ENCODE measurements at regions not wholly inside any gene's neighbourhood (a gene's known extent, or its start where the extent isn't known, plus 50 kb on each side); places are given as distances from the start of the nearest gene placed in this dataset.
A peak's percentile ranks its signal among the peaks of the same experiment; 100 is the strongest.

DNA sequence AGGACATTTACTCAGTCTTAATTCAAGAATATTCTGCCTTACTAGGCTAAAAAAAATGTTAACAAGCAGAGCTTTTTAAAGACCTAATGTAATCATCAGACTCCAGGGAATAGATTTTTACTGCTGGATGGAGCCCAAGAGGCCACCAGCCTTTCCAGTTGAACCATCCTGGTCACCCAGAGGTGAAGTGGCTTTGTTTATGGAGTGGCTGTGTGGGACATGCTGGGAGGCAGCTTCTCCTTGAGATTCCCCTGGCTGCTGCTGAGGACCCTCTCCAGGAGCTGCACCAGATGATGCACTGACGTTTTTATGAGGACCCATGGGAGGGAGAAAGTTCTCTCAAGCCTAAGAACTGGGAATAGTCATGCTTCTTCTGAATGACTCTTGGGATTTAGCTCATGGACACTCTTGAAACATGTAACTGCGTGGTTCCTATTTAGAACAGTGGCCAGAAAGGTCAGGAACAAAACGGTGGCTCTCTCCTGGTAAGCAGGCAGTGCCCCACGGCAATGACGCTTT lies 205.9 kb upstream of the MIR17HG start:
- DNase-seq: no peak

DNA sequence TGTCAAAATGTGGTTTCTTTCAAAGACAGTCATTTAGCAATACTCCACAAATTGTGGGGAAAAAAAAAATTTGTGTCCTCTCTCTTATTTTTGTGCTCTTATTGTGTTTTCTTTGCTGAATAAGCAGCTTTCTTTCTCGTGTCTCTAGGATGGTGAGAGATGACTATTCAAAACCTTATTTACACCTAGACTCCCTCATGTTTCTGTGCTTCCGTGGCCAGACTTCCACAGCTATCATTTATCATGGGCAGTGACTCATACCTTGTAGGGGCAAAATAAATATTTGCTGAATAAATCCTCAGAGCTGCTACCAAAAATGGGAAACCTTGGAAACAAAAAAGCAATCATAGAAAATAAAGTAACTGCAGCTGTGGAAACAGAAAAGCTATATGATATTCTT lies 204.9 kb upstream of the MIR17HG start:
- DNase-seq: no peak

DNA sequence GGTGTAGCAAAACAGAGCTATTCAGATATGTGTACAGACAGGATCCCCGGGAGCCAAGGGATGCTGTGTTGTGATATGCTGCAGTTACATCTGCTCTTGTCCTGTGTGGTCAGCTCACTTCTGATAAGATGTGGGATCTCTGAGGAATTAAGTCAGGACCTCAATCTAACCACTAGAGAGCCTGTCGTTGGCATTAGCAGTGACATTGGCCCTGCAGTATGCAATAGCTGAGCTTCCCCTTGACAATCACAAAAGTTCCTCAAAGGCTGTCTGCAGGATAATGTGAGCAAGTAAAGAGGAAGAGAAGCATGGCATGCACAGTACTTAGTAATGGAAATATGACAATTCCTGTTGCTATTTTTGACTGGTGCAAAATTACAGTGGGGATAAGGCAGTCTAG lies 203.4 kb upstream of the MIR17HG start:
- no peak for DNase-seq

DNA sequence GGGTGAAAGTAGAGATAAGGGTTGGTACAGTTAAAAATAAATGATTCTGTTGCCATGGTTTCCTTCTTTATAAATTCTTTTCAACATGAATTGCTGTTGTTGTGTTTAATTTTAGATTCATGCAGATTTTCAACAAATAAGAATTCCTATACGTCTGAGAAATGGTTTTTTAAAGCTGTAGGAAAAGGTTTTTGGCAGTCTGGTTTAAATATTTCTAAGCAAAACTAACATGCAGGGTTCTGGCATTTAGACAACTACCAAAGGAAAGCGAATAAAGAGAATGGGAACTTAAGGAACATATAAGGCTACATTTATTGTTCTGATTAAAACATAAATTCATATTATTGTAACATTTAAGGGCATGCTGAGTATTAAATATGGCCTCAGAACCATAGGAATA lies 203.0 kb upstream of the MIR17HG start:
- DNase-seq: no peak

DNA sequence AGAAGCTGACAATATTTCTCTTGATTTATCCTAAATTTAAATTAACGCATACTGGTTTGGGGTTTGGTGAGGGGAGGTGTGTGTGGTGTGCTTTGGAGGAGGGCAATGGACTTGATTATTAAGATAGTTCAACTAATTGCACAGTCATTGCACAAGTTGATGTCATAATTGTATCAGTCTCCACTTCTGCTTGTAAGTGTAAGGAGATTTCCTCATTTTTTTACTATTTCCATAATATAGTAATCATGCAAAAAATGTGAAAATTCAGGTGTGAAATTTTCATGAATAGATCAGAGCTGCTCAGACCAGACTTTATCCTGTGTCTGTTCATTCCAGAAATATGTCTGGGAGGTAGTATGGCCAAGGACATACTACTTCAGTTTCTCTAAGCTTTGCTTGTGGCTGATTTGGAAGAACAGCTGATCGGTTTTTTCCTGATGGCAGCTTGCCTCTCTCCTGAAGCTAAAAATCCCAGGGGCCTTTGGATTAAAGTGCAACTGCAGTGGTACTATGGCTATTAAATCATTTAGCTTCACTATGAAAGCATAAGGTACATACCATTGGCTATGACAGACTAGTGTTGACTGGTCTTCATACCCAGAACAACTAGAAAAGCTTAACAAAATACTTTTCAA lies 201.8 kb upstream of the MIR17HG start:
- no peak for DNase-seq

DNA sequence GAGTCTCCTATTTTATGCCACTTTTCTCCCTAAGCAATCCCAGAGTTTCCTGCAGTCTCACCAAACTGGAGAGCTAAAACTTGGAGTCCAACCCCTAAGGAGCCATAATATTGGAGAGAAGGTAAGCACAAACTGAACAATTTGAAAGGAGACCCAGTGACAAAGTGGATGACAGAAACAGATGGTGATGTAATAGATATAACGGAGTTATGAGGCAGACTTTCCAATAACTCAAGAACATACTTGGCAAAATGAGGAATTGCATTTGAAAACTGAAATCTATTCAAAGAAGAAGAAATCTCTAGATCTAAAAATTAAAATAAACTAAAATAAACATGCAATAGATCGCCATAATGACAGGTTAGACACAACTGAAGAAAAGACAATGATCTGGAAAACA lies 200.9 kb upstream of the MIR17HG start:
- DNase-seq: no peak

DNA sequence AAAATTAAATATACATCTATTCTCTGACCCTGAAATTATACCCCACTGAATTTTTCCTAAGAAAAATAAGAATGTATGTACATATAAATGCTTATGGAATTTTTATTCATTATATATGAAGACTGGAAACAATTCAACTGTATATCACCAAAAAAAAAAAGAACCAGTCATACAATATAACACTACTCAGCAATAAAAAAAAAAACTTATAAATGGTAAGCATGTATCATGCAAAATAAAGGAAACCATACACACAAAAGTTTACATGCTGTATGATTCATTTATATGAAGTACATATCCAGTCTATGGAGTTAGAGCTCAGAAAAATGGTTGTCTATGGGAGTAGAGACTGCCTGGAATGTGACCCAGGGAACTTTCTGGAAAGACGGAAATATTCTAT lies 199.4 kb upstream of the MIR17HG start:
- DNase-seq: no peak

DNA sequence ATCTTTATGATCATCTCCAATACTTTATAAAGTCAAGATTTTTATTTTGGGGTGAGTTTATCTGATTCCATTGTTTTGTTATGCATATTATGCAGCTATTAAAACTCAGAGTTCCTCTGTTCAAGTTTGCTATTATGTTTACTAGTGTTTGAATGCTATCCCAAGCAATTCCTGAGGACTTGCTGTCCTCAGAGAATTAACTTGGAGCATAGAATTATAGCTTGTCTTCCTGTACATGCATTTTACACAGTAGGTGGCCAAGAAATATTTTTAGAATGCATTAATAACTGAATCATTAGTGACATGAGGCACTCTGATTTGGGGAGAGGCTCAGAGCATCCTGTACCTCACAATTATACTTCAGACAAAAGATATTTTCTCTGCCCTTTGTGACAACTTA lies 195.6 kb upstream of the MIR17HG start:
- no peak for DNase-seq

DNA sequence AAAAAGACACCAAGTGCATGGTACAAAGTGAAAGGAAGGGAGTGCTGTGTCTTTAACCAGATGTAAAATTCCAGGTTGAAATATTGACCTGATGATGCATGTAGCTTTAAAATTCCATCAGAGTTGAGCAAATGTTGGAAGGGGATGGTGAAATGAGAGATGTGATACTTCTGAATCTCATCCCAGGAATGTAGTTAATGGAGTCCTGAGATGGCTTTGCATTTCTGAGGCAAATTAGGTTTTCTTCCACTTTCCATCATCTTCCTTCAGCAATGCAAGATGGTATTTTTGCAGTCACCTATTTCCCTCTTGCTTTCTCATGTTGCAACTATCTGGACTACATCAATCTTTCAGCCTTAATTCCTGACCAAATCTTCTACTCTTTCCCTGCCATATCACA lies 194.1 kb upstream of the MIR17HG start:
- DNase-seq: no peak

DNA sequence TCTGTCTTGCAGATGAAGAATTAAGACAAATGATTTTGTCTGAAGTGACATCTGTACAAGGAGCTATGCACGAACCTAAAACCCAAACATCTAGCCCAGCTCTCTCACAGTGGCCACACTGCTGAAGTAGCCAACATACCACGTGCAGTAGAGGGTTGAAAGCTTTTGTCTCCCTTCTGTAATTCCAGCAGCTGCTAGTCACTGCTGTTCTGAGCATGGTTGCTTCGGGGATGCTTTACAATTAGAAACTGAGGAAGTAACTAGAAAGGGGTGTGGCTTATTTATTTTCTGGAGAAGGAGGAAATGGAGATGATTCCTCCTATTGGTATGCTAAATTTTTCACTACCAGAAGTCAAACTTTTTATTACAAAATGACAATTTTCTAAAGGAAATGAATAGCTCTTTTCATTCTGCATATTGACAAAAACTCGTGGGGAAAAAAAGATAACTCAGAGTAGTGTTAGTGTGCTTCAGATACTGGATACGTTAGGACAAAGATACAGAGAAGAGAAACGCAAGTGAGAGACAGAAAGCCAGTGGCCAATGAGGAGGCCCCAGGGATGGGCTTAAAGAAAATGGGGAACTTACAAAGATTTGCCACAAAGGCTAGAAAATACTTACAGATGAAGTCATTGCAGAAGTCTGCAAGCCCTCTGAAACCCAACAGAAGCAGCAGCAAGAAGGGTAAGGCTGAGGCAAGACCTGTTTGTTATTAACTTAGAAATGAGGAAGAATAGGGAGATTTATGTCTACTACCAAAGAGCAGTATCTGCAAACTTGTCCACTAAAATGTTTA lies 192.7 kb upstream of the MIR17HG start:
- DNase-seq: peak in 1 of 2 donors; percentile 35

DNA sequence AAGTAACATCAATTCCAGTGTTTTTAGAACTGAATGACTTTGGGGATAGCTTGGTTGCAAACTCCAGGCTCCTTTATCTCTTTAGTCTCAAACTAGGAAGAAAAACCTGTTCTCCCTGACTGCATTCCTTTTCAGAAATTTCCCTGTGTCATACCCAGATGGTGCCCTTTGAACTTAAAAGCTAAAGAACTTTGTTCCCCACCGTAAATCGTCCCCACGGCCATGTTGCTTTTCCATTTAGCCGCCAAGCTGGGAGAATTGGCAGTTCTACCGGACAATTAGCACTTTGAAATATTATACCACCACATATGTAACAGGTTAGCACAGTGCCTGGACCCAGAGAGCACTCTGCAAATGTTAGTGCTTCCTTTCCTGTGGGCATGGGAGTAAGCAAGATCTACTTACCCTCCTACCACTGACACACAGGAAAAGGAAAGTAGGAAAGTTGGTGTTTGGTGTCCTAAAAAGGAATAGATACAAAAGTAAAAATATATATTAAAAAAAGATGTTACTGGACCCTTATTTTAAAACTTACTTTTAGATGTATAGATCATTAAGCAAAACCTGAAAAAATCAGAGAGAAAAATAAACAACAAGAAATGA lies 191.9 kb upstream of the MIR17HG start:
- no peak for DNase-seq

DNA sequence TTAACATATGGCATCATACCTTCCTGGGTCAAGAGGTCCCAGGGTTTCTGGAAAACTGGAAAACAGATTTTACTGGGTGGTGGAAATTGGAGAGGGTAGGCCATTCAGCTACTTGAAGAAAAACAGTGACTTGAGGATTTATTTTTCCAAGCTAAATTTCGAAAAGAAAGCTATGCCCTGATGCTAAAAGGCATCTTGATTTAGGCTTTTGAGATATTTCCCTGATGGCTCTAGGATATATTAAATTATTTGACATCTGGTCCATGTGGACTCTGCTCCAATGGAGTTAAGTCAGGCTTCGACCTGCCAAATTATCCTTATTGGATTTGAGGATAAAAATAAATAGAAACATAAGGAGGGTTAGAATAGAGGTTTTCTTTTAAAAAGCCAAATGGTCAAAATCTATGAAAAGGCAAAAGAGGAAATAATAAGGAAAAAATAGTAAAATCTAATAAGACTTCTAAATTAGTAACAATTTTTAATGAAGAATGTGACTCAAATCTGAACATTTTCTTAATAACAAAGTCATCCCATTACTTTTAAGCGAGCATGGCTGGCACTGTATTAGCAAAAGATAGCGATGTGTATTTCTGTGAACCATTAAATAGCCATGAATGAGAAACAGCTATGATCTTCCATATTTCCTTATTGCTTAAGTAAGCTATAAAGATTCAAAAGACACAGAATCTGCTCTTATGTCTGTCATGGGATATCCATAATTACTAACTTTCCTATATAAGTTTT lies 190.0 kb upstream of the MIR17HG start:
- DNase-seq: no peak

DNA sequence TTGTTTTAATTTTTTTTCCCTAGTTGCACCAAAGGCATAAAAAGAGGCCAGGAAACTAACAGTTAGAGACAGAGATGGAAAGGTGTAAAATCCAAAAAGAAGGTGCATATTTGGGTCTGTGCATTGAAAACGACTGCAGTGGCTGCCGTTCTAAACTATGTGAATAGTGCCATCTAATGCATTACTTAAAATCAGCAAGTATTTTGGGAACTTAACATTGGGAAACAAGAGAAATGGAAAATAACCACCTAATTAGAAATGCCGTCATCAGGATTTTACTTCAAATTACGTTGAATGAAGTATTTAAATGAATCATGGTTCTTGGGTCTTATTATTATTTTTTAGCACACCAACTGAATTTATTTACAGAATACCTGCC lies 189.5 kb upstream of the MIR17HG start:
- DNase-seq: no peak

DNA sequence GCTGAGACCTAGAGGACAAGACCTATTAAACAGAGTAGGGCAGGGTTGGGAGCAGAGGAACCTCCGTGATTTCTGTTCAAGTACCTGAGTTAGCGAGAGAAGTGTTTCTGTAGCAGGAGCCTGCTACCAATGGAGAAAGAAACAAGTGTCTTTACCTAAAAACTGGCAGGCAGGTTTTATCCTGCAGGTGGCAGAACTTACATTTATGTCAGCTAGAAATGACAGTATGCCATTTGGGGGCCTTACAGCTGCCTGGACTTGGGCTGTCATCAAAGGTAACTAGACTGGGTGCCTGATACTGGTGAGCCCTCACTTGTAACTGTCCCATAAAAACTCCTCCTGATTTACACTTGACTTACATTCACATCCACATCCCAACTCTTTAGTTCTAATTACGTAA lies 185.3 kb upstream of the MIR17HG start:
- DNase-seq: no peak

DNA sequence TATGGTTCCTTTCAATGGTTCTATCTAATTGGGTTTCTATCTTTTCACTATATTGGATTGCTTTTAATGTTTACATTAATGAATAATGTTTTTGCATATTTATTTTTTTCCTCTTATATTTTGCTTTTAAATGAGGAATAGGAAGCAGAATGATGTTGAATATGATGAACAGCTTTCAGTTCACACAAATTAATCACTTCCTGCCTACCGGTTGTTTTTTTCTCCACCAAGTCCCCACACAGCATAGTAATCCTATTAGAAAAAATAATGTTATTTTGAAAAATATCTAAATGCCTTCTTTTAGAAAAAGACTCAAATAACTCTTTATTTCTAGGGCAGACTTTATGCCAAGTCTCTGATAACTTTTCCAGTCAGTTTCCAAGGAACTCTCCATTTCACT lies 184.9 kb upstream of the MIR17HG start:
- DNase-seq: no peak

DNA sequence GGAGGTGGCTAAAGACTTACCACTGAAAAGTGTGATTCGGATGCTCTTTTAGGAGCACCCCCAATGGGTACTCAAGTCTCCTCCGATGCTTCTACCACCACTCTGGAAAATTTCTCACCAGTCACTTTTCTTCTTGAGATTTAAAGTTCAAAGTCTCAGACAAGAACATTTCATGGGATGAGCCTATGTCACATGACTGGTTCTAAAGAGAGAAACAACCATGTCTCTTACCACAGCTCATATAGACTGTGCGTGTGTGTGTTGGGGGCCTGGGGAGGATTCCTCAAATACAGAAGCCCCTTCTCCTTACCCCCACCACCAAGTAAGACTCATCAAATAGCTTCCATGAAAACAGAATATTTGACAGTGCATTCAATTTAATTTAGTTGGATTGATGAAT lies 181.7 kb upstream of the MIR17HG start:
- DNase-seq: no peak

DNA sequence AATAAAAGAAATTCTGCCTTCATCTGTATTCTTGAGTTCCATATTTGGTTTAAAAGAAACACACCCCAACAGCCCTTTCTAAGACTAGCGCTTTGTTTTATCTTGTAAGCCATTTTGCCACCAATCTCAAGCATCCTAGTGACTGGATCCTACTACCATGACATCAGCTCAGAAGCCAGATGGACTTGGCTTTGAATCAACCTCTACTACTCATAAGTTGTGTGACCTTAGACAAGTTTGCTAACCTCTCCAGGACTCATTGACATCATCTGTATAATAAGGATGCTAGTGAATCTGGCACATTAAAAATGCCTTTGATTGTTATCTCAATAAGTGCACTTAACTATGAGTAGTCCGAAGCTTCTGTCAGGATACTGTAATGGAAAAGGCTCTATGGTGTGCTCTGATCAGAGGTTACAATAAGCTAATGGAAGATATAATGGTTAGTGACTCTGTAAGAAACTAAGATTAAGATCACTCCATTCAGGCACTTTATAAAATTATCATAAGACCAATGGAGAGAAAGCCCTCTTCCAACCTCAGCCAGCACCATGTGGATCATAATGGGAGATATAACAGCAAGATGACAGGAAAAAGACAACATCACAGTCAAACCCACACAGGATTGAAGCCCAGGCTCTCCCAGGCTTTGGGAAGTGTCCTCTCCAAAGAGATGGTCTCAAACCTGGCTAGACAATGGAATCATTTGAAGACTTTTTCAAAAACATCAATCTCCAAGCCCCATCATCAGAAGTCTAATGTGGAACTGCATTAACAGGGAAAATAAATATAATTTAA lies 180.6 kb upstream of the MIR17HG start:
- DNase-seq: no peak

DNA sequence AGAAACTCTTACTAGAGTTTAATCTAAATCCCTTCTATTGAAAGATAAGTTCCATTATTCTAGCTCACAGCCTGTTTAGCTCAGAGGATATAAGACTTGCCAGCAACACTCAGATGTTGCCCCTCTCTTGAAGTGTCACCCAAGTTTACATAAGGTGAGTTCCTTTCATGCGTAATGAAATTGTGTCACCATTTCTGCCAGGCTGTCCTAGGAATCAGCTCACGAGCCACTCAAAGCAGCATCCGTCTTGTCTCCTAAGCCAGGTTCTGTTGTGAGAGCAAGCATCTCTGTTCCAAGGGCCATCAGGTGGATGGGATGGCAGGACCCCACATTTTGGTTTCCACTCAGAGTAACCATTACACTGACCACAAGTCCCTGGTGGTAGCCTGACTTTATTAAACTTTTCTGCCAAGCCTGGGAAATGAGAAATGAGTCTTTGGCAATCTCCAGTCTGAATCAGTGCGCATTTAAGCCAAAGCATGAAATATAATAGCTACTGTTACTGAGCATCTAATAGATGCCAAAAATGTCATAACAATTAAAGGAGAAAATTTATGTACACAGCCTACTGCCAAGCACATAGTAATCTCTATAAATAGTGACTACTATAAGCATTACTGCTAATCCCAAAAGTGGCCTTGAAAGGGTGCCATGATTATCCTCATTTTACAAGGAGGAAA lies 179.6 kb upstream of the MIR17HG start:
- DNase-seq: no peak

DNA sequence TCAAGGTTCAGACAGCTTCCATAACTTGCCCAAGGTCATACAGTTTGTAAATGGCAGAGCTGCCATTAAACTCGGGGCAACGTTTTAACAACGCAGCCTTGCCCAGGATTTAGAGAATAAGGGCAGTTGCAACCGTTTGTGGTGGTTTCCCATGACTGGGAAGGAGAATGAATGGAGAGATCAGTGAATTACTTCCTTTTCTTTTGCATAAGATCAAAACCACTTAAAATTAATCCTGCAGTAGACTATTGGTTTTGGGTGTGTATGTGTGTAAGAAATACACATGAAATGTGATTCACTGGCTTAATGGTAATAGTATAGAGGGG lies 179.1 kb upstream of the MIR17HG start:
- no peak for DNase-seq

DNA sequence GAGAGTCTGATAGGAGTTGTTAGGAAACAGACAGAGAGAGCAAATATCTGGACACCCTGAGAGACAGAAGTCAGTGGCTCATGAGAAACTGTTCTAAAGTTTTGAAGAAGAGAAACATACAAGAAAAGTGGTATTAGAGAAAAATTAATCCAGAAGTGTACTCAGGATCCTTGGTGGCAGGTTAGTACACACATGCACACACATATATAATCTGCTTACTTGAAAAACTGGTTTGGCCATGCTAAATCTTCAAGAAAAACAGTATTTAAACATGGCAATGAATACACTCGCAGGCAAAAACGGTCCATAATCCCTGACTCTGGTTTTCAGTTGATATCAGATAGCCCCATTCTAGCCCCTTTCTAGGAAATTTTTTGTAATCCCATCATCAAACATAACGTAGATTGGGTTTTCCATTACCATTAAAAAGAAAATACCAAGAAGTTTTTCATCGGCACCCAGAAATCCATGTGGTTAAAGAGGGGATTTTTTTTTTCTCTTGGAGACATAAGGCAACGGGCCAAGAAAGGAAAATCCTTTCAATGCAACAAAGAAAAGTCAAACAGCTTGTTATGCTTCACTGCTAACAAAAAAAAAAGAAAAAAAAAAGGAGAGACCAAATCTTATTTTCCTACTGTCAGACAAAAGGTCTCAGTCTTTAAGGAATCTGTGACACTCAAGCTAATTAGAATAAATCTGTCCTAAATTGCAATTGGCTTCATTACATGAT lies 178.0 kb upstream of the MIR17HG start:
- DNase-seq: no peak

DNA sequence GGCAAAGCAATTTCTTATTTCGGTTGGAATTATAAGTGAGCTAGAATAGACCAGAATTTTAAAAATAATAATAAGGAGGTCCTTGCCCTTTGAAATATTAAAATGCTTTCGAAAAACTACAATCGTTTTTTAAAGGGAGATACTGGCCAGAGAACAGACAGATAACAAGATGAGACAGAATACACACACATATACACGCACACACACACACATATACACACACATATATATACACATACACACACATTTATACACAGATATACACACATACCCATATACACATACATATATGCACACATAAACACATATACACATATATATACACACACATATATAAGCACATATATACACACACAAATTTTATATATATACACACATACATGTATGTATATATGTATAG lies 175.3 kb upstream of the MIR17HG start:
- DNase-seq: no peak
